ENCODE measurements at regions not wholly inside any gene's neighbourhood (a gene's known extent, or its start where the extent isn't known, plus 50 kb on each side); places are given as distances from the start of the nearest gene placed in this dataset.

GRCh38 chr9:32709871-32710270, 73.5 kb upstream of the TMEM215 start:
- no peak overlapping the region for H2AFZ ChIP-seq (ENCODE audit: low read depth, low read length, poor library complexity, severe bottlenecking)
- TF ChIP-seq SRF (IDR thresholded peaks at IDR 0.05; ENCODE audit: low read depth): no peak
- no peak for TF ChIP-seq ATF3 (IDR thresholded peaks at IDR 0.05)
- no peak for TF ChIP-seq MAX (IDR thresholded peaks at IDR 0.05)
- no peak for TF ChIP-seq SP1 (IDR thresholded peaks at IDR 0.05; ENCODE audit: low read depth)
- no peak for TF ChIP-seq POLR2AphosphoS5 (IDR thresholded peaks at IDR 0.05; ENCODE audit: low read depth, low read length)
- TF ChIP-seq RAD21 (IDR thresholded peaks at IDR 0.05; ENCODE audit: low read depth): no peak
- TF ChIP-seq ELF1 (IDR thresholded peaks at IDR 0.05; ENCODE audit: borderline replicate concordance, low read depth): no peak
- no peak for TF ChIP-seq CTCF (IDR thresholded peaks at IDR 0.05 in 2 of 3, conservative IDR thresholded peaks at IDR 0.05 in 1 of 3; ENCODE audit: borderline replicate concordance in 1 of 3, insufficient read depth in 1 of 3, low read depth in 2 of 3, low read length in 2 of 3)
- no peak for TF ChIP-seq JUND (IDR thresholded peaks at IDR 0.05)
- no peak for TF ChIP-seq EGR1 (IDR thresholded peaks at IDR 0.05; ENCODE audit: low read depth)
- no peak for TF ChIP-seq EZH2 (IDR thresholded peaks at IDR 0.05)
- TF ChIP-seq ZNF274 (IDR thresholded peaks at IDR 0.05; ENCODE audit: low read depth, low read length): no peak
- TF ChIP-seq POLR2A (IDR thresholded peaks at IDR 0.05; ENCODE audit: borderline replicate concordance, extremely low read depth, insufficient read depth, insufficient read length): no peak
- no peak for TF ChIP-seq TCF7L2 (IDR thresholded peaks at IDR 0.05; ENCODE audit: borderline replicate concordance, extremely low read depth, insufficient read depth, insufficient read length)
- no peak for TF ChIP-seq ZBTB33 (IDR thresholded peaks at IDR 0.05; ENCODE audit: extremely low read depth, insufficient replicate concordance, low read length)
- no peak for TF ChIP-seq CEBPB (IDR thresholded peaks at IDR 0.05; ENCODE audit: low read depth)
- no peak for TF ChIP-seq ZFX (IDR thresholded peaks at IDR 0.05)
- no peak for TF ChIP-seq REST (IDR thresholded peaks at IDR 0.05; ENCODE audit: low read depth)
- TF ChIP-seq YY1 (IDR thresholded peaks at IDR 0.05; ENCODE audit: extremely low read depth, insufficient replicate concordance, low read depth, low read length): no peak
- TF ChIP-seq FOSL1 (IDR thresholded peaks at IDR 0.05; ENCODE audit: low read depth): no peak
- H3K79me2 ChIP-seq (ENCODE audit: insufficient read depth, low read length): no peaks in the 10 kb centered on the region
- CTCF ChIA-PET: no interaction called here
- H3K9me2 ChIP-seq (ENCODE audit: insufficient read depth): no peaks in the 10 kb centered on the region
- H4K20me1 ChIP-seq (ENCODE audit: insufficient read depth): no peaks in the 10 kb centered on the region
- H3K27me3 ChIP-seq (ENCODE audit: insufficient read depth, low read length): no peaks in the 10 kb centered on the region
- intact Hi-C loops (cut with micrococcal nuclease): no loop called here
- no peaks in the 10 kb centered on the region for H3K36me3 ChIP-seq (ENCODE audit: control insufficient read depth in 1 of 2, insufficient read depth in 2 of 2, low read length in 2 of 2)
- no peak overlapping the region for H3K4me3 ChIP-seq (replicated peaks in 1 of 2; ENCODE audit: low read depth in 1 of 2, low read length in 2 of 2)
- no peak for ATAC-seq
- H3K4me1 ChIP-seq (ENCODE audit: control insufficient read depth in 1 of 2, insufficient read depth in 2 of 2, low read length in 2 of 2): no peaks in the 10 kb centered on the region
- no peak overlapping the region for H3K4me2 ChIP-seq (ENCODE audit: low read length)
- H3K9me3 ChIP-seq (ENCODE audit: control insufficient read depth in 1 of 2, insufficient read depth in 1 of 2, low read depth in 1 of 2, low read length in 2 of 2): no peaks in the 10 kb centered on the region
- no peak overlapping the region for H3K27ac ChIP-seq (ENCODE audit: low read depth, low read length)
- RAD21 ChIA-PET (ENCODE audit: low non-redundant PET in 1 of 2, low total read pairs in 2 of 2, uncharacterized antibody in 2 of 2, unreplicated experiment in 2 of 2): no interaction called here
- DNase-seq (ENCODE audit: low read depth, low spot score): no peak
- H3K9ac ChIP-seq (ENCODE audit: low read length): no peak overlapping the region
- POLR2A ChIA-PET: no interaction called here
- no TSS peak for BruUV-seq (replicated peaks)
